ENCODE measurements at regions not wholly inside any gene's neighbourhood (a gene's known extent, or its start where the extent isn't known, plus 50 kb on each side); places are given as distances from the start of the nearest gene placed in this dataset.

DNA sequence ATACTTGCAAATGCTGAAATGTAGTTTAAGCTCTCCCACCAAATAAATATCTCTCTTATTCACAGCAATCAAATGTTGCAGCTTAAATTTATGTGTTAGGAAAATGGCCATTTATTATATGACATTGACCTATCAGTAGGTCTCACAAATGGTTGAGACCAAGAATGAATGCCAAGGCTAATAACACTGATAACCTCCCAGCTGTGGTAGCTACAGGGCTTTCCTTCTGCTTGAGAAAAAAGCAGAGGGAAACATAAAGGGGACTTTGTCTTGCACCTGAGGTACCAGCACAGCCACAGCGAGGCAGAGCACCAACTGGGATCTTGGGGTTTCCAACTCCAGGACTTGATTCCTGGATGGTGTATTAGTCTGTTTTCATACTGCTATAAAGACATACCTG, 73.1 kb upstream of the TTC14 start:
- no peak for TF ChIP-seq FOSL2 (CRISPR knock-in tag; IDR thresholded peaks at IDR 0.05)
- no peak for TF ChIP-seq JUND (CRISPR knock-in tag; IDR thresholded peaks at IDR 0.05)
- no peak for TF ChIP-seq CTCF (CRISPR knock-in tag; IDR thresholded peaks at IDR 0.05)
- no peak for TF ChIP-seq ZNF180 (CRISPR knock-in tag; IDR thresholded peaks at IDR 0.05; ENCODE audit: borderline replicate concordance, low read depth)
- no peak for TF ChIP-seq POLR2AphosphoS5 (IDR thresholded peaks at IDR 0.05; ENCODE audit: low read depth, low read length)
- no peak for TF ChIP-seq RAD21 (CRISPR knock-in tag; IDR thresholded peaks at IDR 0.05)
- TF ChIP-seq ELF1 (CRISPR knock-in tag; IDR thresholded peaks at IDR 0.05) = no peak
- TF ChIP-seq SCMH1 (CRISPR knock-in tag; IDR thresholded peaks at IDR 0.05; ENCODE audit: borderline replicate concordance) = no peak
- no peak for TF ChIP-seq MYC (CRISPR knock-in tag; IDR thresholded peaks at IDR 0.05; ENCODE audit: borderline replicate concordance)
- no peak for TF ChIP-seq SP1 (IDR thresholded peaks at IDR 0.05)
- TF ChIP-seq SP1 (CRISPR knock-in tag; IDR thresholded peaks at IDR 0.05) = no peak
